RPMI7951 (cell line): ENCODE measurements at regions not wholly inside any gene's neighbourhood (a gene's known extent, or its start where the extent isn't known, plus 50 kb on each side); places are given as distances from the start of the nearest gene placed in this dataset.
A peak's percentile ranks its signal among the peaks of the same experiment; 100 is the strongest.
"Not testable (repeated sequence)": the region's sequence is repeated elsewhere in the genome, so short reads cannot be mapped to it uniquely, and the experiment has no call there.

Experiments used
- DNase-seq: peaks from one replicate; pipeline ENCODE4 v3.0.0-alpha.2; 2012; ENCODE audit warnings: low read depth

DNA sequence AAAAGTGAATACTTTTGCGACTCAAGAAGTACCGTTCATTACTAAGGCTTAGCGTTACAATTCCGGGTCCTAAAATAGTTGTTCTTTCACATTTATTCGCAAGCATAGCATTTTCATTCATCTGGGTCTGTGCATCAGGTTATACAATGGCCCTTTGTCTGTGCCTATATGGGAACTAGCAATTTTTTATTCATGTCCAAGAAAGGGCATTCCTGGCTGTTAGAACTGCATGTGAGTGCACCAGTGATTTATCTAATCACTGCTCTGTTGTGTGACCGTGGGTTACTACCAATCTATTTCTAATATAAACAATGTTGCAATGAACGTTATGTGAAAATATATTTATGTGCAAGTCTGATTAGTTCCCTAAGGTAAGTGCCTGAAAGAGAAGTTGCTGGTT, 63.8 kb downstream of the SPANXA1 start:
- DNase-seq = not testable (repeated sequence)

DNA sequence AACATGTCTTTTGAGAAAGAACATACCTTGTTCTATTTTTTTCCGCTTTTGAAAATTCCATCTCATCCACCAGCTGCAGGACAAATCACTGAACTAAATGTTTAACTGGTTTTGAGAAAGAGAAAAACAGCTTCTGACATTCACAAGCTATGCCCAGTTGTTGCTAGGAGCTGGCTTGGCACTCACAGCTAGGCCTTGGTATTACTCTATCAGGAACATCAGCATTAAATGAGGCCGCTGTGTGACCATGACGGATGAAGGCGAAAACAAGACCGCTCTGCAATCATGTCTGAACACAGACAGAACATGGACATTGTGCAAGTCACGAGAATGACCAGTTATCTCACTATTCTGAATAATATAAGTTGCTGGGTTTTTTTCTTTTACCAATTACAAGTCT, 108.8 kb downstream of the SPANXA1 start:
- not testable (repeated sequence) for DNase-seq

DNA sequence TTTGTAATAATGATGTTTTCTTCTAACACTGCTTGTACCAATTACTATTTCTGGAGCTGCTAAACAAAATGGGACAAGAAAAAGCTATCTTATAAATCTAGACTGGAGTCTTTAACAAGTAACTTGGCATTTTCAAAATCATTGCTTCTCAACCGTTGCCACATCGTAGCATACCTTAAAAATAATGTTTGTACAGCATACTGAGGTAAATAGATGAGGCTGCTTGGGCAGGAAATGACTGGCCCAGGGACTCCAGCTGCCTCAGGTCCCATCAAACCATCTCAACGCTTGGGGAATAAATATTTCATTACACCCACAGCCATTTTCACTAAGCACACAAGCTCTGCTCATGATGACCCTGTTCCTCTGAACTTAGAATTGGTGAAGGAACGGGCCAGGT, 115.1 kb downstream of the SPANXA1 start:
- no peak for DNase-seq

DNA sequence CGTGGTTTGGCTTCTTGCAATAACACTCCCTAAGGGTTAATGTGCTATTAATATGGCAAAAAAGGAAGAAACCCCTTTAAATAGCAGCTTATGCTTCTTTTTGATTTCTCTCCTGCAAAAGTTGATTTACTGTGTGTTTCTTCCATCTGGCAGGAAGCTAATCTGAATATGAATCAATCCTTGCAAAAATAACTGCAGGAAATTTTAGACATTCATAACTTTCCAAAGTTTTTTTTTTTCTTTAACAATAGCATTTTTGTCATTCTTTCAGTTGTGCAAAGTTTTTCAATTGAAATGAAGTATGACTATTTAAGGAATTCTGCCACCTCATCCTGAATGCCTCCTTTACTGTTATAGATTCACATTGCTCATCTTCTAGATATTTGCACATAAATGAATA, 115.6 kb downstream of the SPANXA1 start:
- peak; percentile 24 for DNase-seq

DNA sequence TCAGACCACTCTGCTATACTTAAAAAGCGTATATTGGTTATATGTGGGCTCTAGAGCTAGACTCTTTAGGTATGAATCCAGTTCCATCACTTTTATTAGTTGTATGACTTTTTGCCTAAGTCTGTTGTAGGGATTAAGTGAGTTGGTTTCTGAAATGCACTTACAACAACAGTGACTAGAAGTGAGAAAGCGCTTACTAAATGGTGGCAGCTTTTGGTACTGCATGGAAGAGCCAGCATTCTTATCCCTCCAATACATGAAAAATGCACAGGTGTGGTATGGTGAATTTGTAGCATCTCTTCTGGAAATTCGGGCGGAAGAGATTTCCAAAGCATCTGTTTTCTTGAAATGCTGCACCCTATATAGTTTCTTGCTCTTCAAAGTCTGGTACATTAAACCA, 117.1 kb downstream of the SPANXA1 start:
- peak; percentile 7 for DNase-seq

DNA sequence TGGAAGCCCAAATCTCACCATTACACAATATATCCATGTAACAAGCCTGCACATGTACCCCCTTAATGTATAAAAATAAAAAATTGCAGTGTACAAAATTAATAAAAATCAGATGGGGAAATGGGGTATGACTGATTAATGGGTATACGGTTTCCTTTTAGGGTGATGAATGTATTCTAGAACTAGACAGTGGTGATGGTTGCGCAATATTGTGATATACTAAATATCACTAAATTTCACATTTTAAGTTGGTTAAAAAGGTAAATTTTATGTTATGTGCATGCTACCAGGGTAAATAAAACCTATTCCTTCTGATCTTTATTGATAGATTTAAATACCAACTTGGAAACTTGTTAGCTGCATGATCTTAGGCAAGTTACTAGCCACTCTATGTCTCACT, 129.4 kb downstream of the SPANXA1 start:
- DNase-seq = no peak

DNA sequence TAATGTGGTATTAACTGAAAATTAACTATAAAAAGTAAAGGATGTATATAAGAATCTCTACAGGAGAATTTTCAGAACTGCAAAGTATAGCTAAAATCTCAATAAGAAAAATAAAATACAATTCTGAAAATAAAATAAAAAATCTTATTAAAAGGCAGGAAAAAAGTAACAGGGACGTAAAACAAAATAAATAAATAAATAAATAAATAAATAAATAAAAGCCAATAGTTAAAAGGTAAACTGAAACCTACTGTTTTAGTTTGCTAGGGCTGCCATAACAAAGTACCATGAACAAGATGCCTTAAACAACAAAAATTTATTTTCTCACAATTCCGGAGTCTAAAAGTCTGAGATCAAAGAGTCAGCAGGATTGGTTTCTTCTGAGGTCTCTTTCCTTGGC, 140.6 kb downstream of the SPANXA1 start:
- DNase-seq = no peak

DNA sequence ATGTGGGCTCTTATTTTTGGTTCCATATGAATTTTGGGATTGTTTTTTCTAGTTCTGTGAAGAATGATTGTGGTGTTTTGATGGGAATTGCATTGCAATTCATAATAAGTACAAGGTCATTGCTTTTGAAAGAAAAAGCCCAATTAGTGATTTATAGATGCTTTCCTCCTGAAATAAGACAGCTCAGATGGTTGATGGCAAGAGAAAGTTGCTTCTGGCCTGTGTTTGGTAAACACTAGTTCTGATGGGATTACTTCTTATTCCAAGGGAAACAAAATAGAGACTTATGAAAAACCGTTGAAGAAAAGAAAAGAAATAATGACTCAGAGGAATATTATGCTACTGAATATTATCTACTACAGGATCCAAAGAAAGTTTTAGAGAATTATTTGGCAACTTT, 144.9 kb downstream of the SPANXA1 start:
- DNase-seq = no peak

DNA sequence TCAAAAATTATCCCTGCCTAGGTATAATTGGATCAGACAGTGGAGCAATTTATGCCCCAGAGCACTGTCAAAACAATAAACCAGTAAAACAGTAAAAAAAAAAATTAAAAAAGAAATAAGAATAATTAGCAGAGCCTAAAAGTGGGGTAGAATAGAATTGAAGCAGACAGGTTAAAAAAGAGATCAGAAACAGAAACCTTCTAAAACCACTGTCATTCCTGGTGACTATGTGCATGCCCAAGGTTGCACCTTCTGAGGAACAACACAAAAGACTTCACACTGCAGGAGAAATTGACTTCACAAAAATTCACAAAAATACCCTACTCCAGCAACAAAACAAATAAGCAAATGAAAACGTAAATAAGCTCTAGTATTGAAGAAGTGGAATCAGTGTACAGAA, 168.6 kb downstream of the SPANXA1 start:
- no peak for DNase-seq

DNA sequence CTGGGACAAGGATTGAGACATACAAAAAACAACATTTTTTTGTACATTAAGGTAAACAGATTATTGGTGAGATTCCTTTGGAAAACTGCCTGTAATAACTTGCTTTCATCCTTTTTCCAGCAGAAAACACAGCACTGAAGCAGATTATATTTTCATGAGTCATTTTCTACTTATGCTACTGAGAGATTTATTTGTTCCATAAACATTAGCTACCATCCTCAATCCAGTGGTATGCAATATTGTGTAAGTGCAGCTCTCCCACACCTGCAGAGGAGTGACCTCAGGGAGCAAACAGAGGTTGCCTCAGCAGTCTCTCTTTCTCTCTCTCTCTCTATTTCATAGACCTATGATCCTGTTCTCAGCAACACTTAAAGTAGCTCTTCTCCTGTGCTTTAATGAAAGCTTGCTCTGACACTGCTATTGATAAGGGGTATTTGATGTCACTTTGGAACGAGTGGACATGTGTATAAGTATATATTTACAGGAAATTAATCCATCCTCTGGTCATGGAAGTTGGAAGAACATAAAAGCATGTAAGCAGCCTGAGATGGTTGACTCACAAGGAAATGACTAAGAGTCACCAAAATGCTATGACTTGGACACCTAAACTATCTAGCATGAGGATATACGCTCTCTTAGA, 163.7 kb upstream of the SPANXC start:
- peak; percentile 52 for DNase-seq

DNA sequence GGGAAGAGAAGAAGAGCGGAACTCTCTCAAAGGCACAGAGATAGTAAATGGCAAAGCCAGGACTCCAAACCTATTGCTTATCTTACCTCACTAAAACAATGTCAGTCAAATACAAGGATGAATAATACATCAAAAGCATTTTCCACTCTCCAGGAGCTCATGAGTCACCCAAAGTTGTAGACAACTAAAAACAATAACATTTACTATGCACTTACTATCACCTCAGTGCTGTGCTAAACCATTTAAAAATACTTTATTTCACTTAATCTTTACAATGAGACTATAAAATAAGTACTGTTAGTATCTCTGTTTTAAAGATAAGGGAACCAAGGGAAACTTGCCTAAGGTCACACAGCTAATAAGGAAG, 163.2 kb upstream of the SPANXC start:
- peak; percentile 23 for DNase-seq

DNA sequence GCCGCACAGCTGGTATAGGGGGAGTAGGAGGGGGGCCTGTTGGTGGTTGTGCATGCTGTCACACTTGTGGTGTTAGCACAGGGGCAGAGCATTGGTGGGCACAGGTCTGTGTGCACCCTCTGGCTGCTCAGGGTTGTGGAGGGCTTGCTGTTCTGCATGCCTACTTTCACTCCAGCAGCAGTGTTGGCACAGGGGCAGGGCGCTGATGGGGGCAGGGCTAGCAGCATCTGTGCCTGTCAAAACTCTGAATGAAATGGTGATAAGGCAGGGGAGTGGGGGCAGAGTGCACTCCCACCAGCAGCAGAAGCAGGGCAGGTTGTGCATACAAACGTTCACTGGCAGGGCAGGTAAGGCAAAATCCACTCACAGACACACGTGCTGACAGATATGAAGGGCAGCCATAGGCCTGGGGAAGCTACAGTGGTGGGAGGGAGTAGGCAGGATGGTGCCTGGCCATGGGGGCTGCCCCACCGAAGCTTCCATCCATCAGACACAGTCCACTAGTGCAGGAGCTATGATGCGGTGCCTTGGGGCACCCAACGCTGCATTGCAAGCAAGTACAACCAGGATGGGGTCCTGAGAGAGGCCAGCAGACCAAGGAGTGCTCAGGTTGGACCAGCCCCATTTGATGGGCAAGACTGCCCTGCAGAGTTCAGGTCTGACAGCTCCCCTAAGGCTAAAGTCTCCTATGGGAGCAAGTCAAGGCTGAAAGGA, 160.7 kb upstream of the SPANXC start:
- no peak for DNase-seq

DNA sequence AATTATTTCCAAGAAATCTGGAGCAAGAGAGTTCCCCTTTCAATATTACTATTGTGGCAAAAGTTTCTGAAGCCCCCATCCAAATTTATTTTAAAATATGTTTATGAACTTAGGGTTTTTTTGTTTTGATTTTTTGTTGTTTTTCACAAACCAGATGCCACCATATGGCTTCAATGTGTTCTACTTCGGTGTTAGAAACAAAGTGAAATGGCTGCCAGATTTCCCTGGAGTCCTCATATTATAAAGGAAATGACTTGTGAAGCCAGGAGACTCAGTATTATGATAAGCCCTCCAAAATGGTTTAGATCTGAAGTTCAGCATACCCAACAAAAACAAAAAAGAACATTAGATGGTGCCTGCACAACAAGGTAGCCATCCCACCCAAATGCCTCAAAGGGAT, 154.2 kb upstream of the SPANXC start:
- no peak for DNase-seq

DNA sequence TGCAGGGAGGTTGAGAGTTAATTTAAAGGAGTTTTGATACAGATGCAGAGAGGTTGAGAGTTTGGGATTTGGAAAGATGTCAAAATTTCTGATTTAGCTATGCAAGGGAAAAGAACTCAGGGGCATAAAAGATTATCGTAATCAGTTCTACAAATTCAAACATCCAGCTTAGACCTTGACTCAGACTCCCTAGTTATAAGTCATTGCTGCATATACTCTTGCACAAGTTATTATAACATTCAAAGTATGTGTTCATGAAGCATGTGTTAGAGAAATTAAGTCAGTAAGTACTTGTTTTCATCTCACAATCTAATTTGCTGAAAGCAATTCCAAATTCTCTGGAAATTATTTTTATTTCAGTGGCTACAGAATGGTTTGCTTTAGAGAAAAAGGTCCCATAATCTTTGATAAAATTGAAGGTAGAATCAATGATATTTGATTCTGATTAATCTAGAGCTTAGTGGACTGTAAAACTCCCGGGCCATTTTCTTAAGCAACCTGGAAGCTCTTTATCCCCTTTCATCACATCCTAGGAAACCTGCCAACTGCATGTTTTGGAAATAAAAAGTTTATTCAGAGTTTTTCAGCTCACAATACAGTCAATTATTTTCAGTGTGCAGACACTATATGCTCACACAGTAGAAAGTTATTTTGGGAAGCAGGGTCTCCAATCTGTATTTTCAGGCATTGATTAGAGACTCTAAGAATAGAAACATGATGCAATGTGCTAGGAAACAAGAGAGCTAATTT, 132.9 kb upstream of the SPANXC start:
- DNase-seq = no peak

DNA sequence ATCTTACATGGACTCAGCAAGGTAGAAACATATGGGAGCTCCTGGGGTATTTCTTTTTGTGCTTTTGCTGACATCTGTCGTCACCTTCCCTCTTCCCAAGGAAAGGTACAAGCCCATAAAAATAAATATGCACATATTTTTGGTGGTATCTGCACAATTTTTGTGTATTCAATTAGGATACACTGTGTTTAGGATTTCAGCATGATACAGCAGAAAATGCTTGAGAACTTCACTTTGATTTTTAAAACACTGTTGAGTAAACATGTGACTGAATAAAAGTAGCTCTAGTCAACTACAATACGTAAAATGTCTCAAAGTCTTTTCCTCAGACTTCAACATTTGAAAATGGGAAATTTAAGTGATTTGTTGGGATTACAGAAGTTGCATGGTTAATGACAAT, 99.4 kb upstream of the SPANXC start:
- DNase-seq = no peak

DNA sequence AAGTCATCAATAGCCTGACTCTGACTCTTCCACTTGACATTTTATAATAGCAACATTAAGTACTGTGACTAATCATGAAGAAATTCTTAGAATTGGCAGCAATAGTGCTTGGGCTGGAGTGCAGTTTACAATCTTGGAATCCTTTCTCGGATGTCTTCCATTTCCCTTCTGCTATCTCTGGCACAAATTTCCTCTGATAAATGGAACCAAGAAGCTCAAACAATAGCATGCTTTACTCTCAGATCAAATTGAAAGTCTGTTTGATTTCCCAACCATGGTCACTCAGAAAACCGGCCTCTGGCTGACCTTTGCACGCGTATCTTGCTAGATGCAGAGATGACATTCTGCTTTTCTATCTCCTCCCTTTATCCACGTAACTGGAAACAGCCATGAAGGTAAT, 99.0 kb upstream of the SPANXC start:
- DNase-seq = peak; percentile 47

DNA sequence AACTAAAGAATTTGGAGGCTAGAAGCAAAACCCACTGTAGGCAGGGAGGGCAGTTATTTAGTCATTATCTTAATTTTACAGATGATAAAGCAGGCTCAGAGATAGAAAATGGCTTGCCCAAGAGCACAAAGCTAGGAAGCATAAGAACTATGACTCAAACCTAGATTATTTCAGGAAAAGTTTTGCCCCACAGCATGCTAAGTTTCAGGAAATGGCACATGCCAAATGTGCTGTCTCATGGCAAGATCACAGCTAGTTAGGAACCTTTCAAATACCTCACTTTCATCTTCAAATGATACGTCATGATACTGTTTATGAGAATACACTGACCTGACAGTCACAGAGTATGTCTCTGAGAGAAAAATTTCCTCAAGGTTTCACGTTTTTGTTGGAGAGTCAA, 78.5 kb upstream of the SPANXC start:
- DNase-seq = peak; percentile 1

DNA sequence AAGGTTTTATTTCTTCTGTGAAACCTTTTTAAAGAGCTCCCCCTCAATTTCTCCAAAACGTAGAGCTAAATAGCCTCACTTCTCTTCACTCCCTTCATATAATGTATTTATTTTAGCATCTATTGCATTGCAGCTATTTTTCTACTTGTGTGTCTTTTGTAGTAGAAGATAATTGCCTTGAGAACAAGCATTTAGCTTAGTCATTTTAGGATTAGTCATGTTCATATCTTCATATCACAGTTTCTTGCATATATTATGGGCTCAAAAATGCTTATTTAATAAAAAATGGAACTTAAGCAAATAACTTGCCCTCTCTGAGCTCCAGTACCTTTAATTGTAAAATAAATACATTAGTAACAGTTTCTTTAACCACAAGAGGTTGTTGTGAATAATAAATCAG, 72.1 kb upstream of the SPANXC start:
- DNase-seq = no peak

DNA sequence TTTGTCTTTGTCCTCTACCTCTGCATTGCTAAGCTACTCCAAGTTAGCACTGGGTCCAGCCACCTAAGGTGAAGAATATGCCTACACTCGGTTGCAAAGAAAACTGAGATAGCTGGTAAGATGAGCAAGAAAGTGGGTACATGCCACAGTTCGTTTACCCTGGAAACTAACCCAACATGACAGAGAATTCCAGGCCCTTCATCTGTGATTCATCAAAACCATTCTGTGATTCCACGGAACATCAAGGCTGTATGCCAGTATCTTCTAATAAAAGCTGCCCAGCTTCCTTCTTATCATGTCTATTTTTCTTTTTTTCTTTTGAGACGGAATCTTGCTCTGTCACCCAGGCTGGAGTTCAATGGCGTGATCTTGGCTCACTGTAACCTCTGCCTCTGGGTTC, 58.7 kb upstream of the SPANXC start:
- no peak for DNase-seq
